ENCODE measurements at regions not wholly inside any gene's neighbourhood (a gene's known extent, or its start where the extent isn't known, plus 50 kb on each side); places are given as distances from the start of the nearest gene placed in this dataset.

DNA sequence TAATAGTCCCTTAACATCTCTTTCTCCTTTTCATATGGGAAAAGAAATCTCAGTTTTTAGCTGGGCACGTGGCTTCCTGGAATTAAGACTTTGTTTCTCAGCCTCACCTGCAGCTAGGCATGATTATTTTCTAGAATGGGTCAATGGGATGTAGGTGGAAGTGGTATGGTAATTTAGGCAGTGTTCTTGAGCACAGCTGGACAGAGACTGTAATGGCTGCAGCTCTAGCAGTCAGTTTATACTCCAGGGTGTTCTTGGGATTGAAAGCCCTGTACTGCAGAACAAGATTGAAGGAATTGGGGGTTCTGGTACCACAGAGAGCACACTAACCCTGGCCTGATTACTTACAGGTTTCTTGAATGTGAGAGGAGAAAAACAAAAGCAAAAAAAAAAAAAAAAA is 455.9 kb upstream of the ZNF608 start:
- TF ChIP-seq, protein P1, sequence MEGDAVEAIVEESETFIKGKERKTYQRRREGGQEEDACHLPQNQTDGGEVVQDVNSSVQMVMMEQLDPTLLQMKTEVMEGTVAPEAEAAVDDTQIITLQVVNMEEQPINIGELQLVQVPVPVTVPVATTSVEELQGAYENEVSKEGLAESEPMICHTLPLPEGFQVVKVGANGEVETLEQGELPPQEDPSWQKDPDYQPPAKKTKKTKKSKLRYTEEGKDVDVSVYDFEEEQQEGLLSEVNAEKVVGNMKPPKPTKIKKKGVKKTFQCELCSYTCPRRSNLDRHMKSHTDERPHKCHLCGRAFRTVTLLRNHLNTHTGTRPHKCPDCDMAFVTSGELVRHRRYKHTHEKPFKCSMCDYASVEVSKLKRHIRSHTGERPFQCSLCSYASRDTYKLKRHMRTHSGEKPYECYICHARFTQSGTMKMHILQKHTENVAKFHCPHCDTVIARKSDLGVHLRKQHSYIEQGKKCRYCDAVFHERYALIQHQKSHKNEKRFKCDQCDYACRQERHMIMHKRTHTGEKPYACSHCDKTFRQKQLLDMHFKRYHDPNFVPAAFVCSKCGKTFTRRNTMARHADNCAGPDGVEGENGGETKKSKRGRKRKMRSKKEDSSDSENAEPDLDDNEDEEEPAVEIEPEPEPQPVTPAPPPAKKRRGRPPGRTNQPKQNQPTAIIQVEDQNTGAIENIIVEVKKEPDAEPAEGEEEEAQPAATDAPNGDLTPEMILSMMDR (IDR thresholded peaks at IDR 0.05) = no peak
- no peak for TF ChIP-seq REST (IDR thresholded peaks at IDR 0.05; ENCODE audit: insufficient read depth in 1 of 2, low read depth in 2 of 2, low read length in 1 of 2)
- TF ChIP-seq POLR2AphosphoS5 (IDR thresholded peaks at IDR 0.05; ENCODE audit: low read depth, low read length) = no peak
- TF ChIP-seq SIN3A (IDR thresholded peaks at IDR 0.05; ENCODE audit: borderline replicate concordance, insufficient read depth, low read depth, low read length) = no peak
- no peak for TF ChIP-seq TCF7L2 (IDR thresholded peaks at IDR 0.05; ENCODE audit: low read depth, low read length)
